WERI-Rb-1 (cell line): ENCODE measurements at regions not wholly inside any gene's neighbourhood (a gene's known extent, or its start where the extent isn't known, plus 50 kb on each side); places are given as distances from the start of the nearest gene placed in this dataset.
A peak's percentile ranks its signal among the peaks of the same experiment; 100 is the strongest.

Source experiments
- DNase-seq: peaks from one replicate; pipeline ENCODE4 v3.0.0-alpha.2; 2020
- H3K27ac ChIP-seq: fragments of 250-450 bp; sonication (Bioruptor Pico); 2 replicates; pipeline ENCODE4 v1.5.1; 2020; ENCODE audit warnings: mild to moderate bottlenecking, moderate library complexity
- H3K27me3 ChIP-seq: fragments of 250-450 bp; sonication (Bioruptor Pico); 2 replicates; pipeline ENCODE4 v1.5.1; 2021; ENCODE audit warnings: mild to moderate bottlenecking, low read depth, moderate library complexity; ENCODE audit not compliant: insufficient read depth, severe bottlenecking
- H3K36me3 ChIP-seq: fragments of 250-450 bp; sonication (Bioruptor Pico); 2 replicates; pipeline ENCODE4 v1.5.1; 2020; ENCODE audit warnings: mild to moderate bottlenecking, moderate library complexity
- H3K4me3 ChIP-seq: 2 replicates; pipeline ENCODE4 v1.5.1; 2011; ENCODE audit warnings: low read depth, mild to moderate bottlenecking, control low read depth, low read length
- H3K9me3 ChIP-seq: fragments of 250-450 bp; sonication (Bioruptor Pico); 2 replicates; pipeline ENCODE4 v1.5.1; 2021; ENCODE audit warnings: mild to moderate bottlenecking, moderate library complexity; ENCODE audit not compliant: severe bottlenecking
- TF ChIP-seq, protein P1 (sequence below): IDR thresholded peaks from 2 replicates; pipeline ENCODE4 v1.5.1; 2011; ENCODE audit warnings: low read depth, mild to moderate bottlenecking, control low read depth, inconsistent platforms, low read length

DNA sequence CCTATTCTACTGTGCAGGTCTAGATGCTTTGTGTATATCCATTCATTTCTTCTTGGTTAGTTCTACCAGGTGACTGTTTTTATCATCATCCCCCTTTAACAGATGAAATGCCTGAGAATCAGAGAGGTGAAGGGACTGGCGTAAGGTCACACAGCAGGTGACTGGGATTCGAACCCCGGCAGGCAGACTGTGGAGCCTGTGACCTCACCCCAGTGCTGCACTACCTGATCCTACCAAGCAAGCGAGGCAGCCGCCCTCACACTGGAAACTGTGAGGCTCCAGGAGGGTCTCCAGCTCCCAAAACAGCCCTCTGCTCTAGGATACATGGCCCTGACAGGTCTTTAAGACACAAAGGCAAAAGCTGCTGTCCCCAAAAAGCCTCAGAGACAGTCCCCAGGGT is 91.7 kb downstream of the CHST1 start:
- Histone ChIP-seq H3K4me3 (no peak overlapping the region), H3K36me3 (no peaks in the 10 kb centered on the region), H3K27me3 (no peaks in the 10 kb centered on the region), H3K9me3 (no peaks in the 10 kb centered on the region), H3K27ac (no peak overlapping the region)
- TF ChIP-seq, protein P1, sequence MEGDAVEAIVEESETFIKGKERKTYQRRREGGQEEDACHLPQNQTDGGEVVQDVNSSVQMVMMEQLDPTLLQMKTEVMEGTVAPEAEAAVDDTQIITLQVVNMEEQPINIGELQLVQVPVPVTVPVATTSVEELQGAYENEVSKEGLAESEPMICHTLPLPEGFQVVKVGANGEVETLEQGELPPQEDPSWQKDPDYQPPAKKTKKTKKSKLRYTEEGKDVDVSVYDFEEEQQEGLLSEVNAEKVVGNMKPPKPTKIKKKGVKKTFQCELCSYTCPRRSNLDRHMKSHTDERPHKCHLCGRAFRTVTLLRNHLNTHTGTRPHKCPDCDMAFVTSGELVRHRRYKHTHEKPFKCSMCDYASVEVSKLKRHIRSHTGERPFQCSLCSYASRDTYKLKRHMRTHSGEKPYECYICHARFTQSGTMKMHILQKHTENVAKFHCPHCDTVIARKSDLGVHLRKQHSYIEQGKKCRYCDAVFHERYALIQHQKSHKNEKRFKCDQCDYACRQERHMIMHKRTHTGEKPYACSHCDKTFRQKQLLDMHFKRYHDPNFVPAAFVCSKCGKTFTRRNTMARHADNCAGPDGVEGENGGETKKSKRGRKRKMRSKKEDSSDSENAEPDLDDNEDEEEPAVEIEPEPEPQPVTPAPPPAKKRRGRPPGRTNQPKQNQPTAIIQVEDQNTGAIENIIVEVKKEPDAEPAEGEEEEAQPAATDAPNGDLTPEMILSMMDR, result no peak
- no peak for DNase-seq

DNA sequence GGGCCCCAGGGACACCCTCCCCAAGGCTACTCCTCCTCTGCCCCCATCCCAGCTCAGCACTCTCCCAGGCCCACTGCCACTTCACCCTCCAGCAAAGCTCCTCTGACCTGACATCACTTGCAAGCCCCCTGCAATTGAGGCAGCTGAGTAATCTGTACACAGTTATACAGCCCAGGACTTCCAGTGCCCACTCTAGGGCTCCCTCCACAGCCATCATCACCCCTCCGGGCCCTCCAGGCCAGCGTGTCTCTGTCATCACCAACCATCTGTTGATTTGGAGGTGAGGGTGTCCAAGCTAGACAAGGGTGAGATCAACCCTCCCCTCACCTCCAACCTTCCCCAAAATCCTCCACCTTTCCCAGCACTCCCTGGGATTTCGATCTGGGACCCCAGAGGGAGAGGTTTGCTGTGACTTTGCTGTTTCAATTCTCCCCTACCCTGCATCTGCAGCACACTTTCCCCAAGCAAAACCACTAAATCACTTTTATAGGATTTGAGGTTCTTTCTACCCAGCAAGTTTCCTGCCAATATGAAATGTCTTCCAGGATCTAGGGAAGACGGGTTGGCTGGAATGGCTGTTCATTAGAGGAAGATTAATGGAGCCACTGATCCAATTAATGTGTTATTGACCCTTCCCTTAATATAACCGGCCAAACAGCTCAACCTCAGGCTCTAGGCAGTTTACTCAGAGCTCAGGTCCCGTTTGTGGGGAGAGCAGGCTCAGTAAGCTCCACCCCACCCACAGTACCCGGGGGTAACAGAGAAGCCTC is 92.9 kb downstream of the CHST1 start:
- Histone ChIP-seq H3K27me3 (no peaks in the 10 kb centered on the region), H3K9me3 (no peaks in the 10 kb centered on the region), H3K36me3 (no peaks in the 10 kb centered on the region), H3K4me3 (no peak overlapping the region), H3K27ac (no peak overlapping the region)
- DNase-seq, result no peak
- TF ChIP-seq, protein P1, result no peak

DNA sequence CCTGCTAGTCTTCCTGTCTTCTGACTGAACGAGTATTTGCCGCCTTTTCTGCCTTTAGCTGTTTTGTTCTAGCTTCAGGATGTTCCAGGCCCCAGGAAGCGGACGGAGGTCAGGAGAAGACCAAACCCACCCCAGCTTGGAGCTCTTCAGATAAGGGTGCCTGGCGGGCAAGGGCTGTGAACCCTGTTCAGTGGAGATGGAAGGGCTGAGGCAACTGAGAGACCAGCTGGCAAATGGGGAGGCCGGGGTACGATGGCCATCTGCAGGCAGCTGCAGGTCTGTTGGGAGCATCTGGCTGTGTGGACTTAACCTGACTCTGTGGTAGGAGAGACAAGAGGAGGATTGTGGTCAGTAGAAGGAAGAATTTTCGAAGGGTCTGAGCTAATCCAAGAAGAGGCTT is 95.6 kb downstream of the CHST1 start:
- no peaks in the 10 kb centered on the region for H3K27me3 ChIP-seq
- no peak overlapping the region for H3K4me3 ChIP-seq
- TF ChIP-seq, protein P1, result 0 out of 2 replicates have a peak, but pooled peaks have one; percentile 13

DNA sequence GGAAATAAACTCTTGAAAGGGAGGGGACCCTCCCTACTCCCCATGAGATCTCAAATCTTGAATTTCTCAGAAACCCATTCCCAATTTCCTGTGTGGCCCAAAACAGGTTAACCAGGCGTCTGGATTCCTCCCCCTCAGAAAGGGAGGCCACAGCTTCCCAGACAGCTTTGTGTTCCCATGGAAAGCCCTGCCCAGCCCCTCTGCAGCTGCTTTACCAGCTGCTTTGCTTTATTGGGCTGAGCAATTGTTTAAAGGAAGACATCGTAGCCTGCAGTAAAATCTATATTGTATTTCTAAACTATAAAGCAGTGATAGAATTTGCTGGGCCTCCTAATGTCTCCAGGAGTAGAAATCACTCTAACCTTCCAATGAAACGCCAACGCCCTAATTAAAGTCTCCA is 97.4 kb downstream of the CHST1 start:
- no peaks in the 10 kb centered on the region for H3K27me3 ChIP-seq
- no peaks in the 10 kb centered on the region for H3K9me3 ChIP-seq
- H3K36me3 ChIP-seq, result no peaks in the 10 kb centered on the region
- no peak for DNase-seq
- 0 out of 2 replicates have a peak overlapping the region, but pooled peaks have one; percentile 38 for H3K27ac ChIP-seq
- TF ChIP-seq, protein P1, result no peak
- no peak overlapping the region for H3K4me3 ChIP-seq

More for the DNA sequence above, 95.6 kb downstream of the CHST1 start:
- peak; percentile 50 for DNase-seq
- Histone ChIP-seq H3K27ac (peak overlapping the region; percentile 61), H3K36me3 (no peaks in the 10 kb centered on the region), H3K9me3 (no peaks in the 10 kb centered on the region)

DNA sequence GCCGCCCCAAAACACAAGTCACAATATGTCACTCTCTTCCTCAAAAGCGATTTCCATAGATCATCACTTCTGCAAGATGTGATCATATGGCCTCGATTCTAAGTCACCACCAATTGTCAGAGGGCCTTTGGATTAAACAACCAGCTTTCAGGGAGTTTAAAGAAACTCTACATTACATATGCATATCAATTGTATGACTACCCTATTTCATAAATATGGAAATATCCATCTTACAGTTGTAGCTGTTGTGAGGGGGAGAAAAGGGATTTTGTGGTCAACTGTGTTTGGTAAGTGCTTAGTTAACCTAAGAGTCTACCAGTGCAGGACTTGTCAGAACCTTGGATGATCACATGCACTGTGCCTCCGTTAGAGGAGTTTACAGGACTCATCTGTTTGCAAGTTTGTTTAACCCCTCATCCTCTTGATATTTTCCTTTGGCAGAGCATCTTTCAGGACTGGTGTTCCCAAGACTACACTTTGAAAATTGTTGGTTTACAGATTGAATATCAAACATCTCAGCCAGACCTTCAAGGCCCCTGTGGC is 99.9 kb downstream of the CHST1 start:
- H3K9me3 ChIP-seq, result no peaks in the 10 kb centered on the region
- no peak overlapping the region for H3K4me3 ChIP-seq
- TF ChIP-seq, protein P1, result no peak
- no peak for DNase-seq
- no peaks in the 10 kb centered on the region for H3K36me3 ChIP-seq
- peak overlapping the region; percentile 70 for H3K27ac ChIP-seq
- H3K27me3 ChIP-seq, result no peaks in the 10 kb centered on the region

DNA sequence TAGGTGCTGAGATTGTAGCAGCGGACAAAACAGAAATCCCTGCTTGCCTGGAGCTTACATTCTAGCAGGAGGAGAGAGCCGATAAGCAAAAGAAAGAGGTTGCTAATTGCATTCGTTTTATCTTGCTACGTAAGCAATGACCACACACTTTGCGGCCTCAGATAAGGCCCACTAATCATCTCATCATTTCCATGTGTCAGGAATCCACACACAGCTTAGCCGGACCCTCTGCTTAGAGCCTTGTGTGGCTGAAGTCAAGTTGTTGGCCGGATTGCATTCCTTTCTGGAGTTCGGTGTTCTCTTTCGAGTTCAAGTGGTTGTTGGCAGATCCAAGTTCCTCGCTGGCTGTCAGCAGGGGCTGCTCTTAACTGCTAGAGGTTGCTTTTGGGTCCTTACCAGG is 101.6 kb downstream of the CHST1 start:
- DNase-seq, result no peak
- Histone ChIP-seq H3K27me3 (no peaks in the 10 kb centered on the region), H3K36me3 (no peaks in the 10 kb centered on the region), H3K4me3 (no peak overlapping the region), H3K9me3 (no peaks in the 10 kb centered on the region), H3K27ac (peak overlapping the region; percentile 70)
- TF ChIP-seq, protein P1, result no peak
